GM12874 (cell line): ENCODE measurements at regions not wholly inside any gene's neighbourhood (a gene's known extent, or its start where the extent isn't known, plus 50 kb on each side); places are given as distances from the start of the nearest gene placed in this dataset.

Source experiments
- TF ChIP-seq, protein P1 (sequence below): IDR thresholded peaks from 2 replicates; pipeline ENCODE4 v1.5.1; 2011; ENCODE audit warnings: low read depth, mild to moderate bottlenecking, control low read depth, low read length, moderate library complexity; ENCODE audit not compliant: insufficient read depth

DNA sequence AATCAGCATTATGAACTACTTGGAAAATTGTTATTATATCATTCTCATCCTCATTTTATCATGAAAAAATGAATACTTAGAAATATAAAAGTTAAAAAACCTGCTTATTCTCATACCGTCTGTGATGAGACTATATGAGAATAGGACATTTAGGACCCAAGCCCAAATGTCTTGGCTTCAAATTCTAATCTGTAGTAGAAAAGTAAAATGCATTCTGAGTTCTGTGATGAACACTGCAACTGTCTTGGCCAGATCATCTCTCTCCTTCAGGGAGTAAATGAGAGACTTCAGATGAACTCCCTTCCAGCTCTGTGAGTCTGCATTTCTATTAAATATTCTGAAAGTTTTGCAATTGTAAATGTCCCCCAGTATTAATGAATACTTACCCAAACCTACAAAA, 940.7 kb upstream of the KLHL29 start:
- TF ChIP-seq, protein P1, sequence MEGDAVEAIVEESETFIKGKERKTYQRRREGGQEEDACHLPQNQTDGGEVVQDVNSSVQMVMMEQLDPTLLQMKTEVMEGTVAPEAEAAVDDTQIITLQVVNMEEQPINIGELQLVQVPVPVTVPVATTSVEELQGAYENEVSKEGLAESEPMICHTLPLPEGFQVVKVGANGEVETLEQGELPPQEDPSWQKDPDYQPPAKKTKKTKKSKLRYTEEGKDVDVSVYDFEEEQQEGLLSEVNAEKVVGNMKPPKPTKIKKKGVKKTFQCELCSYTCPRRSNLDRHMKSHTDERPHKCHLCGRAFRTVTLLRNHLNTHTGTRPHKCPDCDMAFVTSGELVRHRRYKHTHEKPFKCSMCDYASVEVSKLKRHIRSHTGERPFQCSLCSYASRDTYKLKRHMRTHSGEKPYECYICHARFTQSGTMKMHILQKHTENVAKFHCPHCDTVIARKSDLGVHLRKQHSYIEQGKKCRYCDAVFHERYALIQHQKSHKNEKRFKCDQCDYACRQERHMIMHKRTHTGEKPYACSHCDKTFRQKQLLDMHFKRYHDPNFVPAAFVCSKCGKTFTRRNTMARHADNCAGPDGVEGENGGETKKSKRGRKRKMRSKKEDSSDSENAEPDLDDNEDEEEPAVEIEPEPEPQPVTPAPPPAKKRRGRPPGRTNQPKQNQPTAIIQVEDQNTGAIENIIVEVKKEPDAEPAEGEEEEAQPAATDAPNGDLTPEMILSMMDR = no peak

DNA sequence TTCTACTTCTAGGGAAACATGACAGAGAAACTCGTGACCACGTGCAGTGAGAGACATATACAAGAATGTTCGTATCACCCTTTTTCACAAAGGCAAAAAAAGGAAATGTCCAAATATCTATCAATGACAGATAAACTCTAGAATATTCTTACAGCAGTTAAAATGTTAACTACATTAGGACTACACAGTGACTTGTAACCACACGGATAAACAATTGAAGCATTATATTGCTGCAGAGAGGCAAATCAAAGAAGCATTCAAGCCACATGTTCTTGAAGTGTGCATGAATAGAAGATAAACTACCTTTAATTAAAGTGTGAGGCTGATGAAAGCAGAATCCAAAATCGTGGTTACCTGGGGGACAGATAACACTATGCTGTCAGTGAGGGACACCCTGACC, 935.3 kb upstream of the KLHL29 start:
- TF ChIP-seq, protein P1 = no peak

DNA sequence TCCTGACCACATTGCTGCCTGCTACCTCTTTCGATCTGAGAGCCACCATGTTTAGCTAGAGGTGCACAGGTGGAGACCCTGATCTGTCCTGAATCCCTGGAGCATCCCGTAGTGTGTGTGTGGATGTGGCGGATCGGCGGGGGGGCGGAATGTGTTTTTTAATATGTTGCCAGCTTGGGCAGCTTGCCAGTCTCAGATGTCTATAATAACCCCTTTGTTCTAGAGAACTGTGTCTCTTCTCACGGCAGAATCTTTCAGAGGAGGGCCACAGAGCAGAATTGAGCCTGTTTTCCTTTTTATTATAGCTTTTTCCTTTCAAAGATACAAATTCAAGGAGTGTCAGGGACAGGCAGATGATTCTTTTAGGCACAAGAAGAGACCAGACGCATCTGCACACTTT, 934.1 kb upstream of the KLHL29 start:
- TF ChIP-seq, protein P1 = no peak

DNA sequence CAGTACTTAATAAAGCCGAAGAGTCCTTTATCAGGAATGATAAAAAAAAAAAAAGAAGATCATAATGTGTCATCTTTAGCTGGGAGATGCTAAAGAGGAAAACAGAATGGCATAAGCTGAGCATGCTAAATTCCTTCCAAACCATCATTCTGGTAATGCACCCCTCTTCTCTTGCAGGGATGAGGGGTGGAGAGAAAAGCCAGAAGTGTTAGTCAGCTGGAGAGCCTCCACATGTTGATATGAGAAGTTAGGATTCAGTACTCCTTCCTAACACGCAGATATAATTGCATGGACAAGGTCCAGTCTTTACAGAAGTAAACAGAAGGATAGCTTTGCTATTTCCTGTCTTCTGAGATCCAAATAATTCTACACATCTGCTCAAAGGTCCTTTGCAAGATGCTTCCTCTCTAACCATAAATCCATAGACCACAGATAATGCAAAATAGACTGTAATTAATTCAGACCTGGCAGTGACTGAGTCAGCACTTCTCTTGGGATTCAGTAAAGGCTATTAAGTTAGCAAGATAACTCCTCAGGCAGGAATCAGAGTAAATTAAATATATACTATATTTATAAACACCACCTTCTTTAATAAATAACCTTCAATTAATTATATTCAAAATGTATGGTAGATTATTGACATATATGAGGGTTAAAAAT, 930.0 kb upstream of the KLHL29 start:
- TF ChIP-seq, protein P1 = no peak

DNA sequence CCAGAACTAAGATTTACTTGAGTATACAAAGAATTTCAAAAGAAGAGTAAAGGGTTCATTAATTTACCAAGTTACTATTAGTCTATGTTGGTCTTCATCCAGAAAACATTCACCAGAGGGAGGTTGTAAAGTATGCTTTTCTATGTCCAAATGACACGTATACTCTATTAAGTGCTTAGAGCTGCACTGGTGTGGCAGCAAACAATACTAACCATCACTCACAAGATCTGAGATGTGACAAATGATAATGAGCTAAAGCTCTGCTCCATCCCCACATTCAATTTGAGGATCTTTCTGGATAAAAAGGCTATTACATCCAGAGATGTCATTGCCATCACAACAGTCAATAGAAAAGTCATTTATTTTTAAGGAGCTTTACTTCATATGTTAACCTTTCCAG, 926.5 kb upstream of the KLHL29 start:
- TF ChIP-seq, protein P1 = no peak

DNA sequence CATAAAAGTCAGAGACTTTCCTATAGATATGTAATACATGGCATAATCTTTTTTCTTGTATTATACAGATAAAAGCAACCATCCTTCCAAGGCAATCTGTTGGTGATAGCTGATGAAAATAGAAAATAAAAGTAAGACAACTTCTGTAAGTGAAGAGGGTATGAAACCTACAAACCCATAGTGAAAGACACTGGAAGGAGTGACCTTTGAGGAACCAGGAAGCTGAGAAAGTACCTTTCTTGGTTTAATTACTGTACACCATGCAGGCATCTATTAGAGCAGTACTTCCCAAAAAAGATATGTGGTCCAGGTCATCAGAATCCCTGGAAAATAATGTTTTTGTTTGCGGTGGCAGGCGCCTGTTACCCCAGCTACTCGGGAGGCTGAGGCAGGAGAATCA, 906.6 kb upstream of the KLHL29 start:
- TF ChIP-seq, protein P1 = no peak

DNA sequence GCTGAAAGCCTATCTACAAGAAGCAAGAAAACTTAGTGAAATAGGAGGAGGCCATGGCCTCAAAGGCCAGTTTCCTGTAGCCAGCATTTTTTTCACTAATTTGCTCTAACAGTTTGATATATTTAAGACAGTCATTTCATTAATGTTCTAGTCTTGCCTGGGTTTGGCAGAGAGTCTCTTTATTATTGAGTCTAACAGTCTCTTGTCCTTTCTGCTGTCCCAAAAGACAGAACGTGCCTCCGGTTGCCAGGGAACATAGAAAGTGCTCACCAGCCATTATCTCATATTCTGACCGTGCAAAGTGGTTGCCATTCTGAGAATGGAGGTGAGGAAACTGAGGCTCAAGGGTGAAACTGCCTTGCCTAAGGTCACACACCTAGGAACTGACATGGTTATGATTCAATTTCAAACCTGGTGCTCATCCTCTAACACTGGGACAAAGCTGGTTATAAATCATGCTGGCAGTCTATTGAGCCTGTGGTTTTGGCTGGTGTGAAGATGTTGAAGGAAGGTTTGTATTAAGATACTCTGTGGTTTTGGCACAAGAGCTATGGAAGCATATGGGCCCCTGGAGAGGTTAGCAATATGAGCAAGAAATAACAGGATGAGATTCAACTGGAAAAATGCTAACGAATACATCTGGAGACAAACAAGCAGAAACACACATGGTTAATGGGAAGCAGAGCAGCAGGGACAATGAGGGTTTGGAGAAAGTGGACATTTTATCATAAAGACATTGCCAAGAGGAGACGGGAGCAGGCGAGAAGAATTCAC, 903.3 kb upstream of the KLHL29 start:
- TF ChIP-seq, protein P1 = no peak
